ENCODE measurements at regions not wholly inside any gene's neighbourhood (a gene's known extent, or its start where the extent isn't known, plus 50 kb on each side); places are given as distances from the start of the nearest gene placed in this dataset.
A peak's percentile ranks its signal among the peaks of the same experiment; 100 is the strongest.

DNA sequence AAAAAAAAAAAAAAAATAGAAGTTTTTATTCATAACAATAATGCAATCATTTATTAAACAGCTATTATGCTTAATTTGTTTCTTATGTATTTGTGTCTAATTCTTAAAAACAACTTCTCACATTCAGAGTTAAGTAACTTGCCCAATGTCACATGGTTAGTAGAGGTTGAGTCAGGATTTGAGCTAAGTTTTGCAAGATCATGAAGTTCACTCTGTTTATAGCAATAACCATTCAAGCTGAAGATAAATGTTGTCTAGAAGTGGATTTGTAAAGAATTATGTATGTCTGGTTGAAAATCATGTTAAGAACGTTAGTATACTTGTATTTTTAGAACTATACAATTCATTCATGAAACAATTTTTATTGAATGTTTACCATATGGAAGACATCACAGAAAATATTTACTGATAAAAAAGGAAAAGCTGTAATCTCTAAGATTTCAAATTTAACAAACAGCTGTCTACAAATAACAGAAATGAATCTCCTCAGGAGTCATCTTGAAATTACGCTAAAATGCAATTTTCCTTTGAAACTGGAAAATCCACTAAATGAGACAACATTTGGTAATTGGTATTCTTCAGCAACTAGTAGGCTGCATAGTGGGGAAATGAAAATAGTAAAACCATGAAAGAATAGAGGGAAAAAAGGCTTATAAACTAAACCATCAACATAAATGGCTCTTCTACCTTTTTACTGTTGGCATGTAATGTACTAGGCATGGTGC is 70.5 kb upstream of the AHR start:
- Histone ChIP-seq H3K4me3 (ENCODE audit: low read length) (no peak overlapping the region), H3K9me3 (ENCODE audit: control insufficient read depth, low read length) (no peaks in the 10 kb centered on the region), H3K27me3 (replicated peaks; ENCODE audit: control insufficient read depth, insufficient read depth, low read length) (no peaks in the 10 kb centered on the region), H3K36me3 (ENCODE audit: control insufficient read depth, insufficient read depth, low read length, severe bottlenecking) (no peaks in the 10 kb centered on the region), H3K4me1 (ENCODE audit: control insufficient read depth, insufficient read depth, low read length) (peaks cover 37% of the 10 kb centered on the region), H3K9ac (ENCODE audit: low read length) (no peak overlapping the region)
- no peak for DNase-seq (ENCODE audit: low read depth)

GRCh38 chr7:17229228-17229627 is 69.2 kb upstream of the AHR start:
- Histone ChIP-seq H3K9ac (ENCODE audit: low read length) (no peak overlapping the region), H3K4me3 (ENCODE audit: low read length) (no peak overlapping the region), H3K4me1 (ENCODE audit: control insufficient read depth, insufficient read depth, low read length) (peaks cover 45% of the 10 kb centered on the region), H3K36me3 (ENCODE audit: control insufficient read depth, insufficient read depth, low read length, severe bottlenecking) (no peaks in the 10 kb centered on the region), H3K9me3 (ENCODE audit: control insufficient read depth, low read length) (no peaks in the 10 kb centered on the region), H3K27me3 (replicated peaks; ENCODE audit: control insufficient read depth, insufficient read depth, low read length) (no peaks in the 10 kb centered on the region)
- peak; percentile 59 for DNase-seq (ENCODE audit: low read depth)

GRCh38 chr7:17230099-17230807 is 68.2 kb upstream of the AHR start:
- no peaks in the 10 kb centered on the region for H3K27me3 ChIP-seq (replicated peaks; ENCODE audit: control insufficient read depth, insufficient read depth, low read length)
- DNase-seq (ENCODE audit: low read depth) = no peak
- H3K36me3 ChIP-seq (ENCODE audit: control insufficient read depth, insufficient read depth, low read length, severe bottlenecking) = no peaks in the 10 kb centered on the region

DNA sequence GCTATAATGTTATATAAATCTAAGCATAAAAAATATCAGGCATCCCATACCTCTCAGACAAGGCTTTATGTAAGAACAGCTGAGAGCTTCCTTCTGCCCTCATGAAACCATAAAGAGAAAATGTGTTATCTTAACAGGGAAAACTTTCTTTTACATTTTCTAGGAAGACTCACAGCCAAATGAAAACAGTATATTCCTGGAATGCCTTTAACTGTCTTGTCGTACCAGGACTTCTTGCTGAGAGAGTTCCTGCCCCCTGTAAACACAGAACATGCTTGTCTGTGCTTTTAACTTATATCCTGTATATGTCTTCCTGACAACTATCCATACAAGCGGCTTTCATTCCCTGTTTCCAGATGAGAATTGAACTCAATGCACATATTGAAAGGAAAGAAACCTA is 64.8 kb upstream of the AHR start:
- peak overlapping the region; percentile 69 for H3K9ac ChIP-seq (ENCODE audit: low read length)
- peaks cover 48% of the 10 kb centered on the region for H3K4me1 ChIP-seq (ENCODE audit: control insufficient read depth, insufficient read depth, low read length)
- H3K36me3 ChIP-seq (ENCODE audit: control insufficient read depth, insufficient read depth, low read length, severe bottlenecking) = no peaks in the 10 kb centered on the region
- H3K27me3 ChIP-seq (replicated peaks; ENCODE audit: control insufficient read depth, insufficient read depth, low read length) = no peaks in the 10 kb centered on the region
- peak overlapping the region; percentile 42 for H3K4me3 ChIP-seq (ENCODE audit: low read length)
- H3K9me3 ChIP-seq (ENCODE audit: control insufficient read depth, low read length) = no peaks in the 10 kb centered on the region
- no peak for DNase-seq (ENCODE audit: low read depth)

More at GRCh38 chr7:17230099-17230807, 68.2 kb upstream of the AHR start:
- peaks cover 54% of the 10 kb centered on the region for H3K4me1 ChIP-seq (ENCODE audit: control insufficient read depth, insufficient read depth, low read length)
- no peak overlapping the region for H3K4me3 ChIP-seq (ENCODE audit: low read length)
- no peak overlapping the region for H3K9ac ChIP-seq (ENCODE audit: low read length)
- no peaks in the 10 kb centered on the region for H3K9me3 ChIP-seq (ENCODE audit: control insufficient read depth, low read length)

DNA sequence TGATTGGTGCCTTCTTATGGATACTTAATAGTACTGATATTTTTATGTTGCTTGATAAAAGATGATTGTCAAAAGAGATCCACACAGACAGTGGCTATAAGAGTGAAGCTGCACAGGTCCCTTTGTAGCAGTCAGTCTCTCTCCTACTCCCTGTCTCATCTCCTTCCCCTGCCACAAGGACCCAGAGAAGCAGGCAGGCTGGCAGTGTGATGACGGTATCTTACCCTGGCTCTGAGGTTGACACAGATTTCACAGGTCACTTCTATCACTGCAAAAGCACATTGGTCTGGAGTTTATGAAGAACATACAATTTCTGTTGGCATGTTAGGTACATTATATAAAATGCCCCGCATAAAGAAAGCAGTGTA is 64.4 kb upstream of the AHR start:
- peak; percentile 33 for DNase-seq (ENCODE audit: low read depth)
- H3K4me1 ChIP-seq (ENCODE audit: control insufficient read depth, insufficient read depth, low read length) = peaks cover 52% of the 10 kb centered on the region
- H3K9ac ChIP-seq (ENCODE audit: low read length) = peak overlapping the region; percentile 69
- no peaks in the 10 kb centered on the region for H3K27me3 ChIP-seq (replicated peaks; ENCODE audit: control insufficient read depth, insufficient read depth, low read length)
- peak overlapping the region; percentile 42 for H3K4me3 ChIP-seq (ENCODE audit: low read length)
- H3K9me3 ChIP-seq (ENCODE audit: control insufficient read depth, low read length) = no peaks in the 10 kb centered on the region
- H3K36me3 ChIP-seq (ENCODE audit: control insufficient read depth, insufficient read depth, low read length, severe bottlenecking) = no peaks in the 10 kb centered on the region

DNA sequence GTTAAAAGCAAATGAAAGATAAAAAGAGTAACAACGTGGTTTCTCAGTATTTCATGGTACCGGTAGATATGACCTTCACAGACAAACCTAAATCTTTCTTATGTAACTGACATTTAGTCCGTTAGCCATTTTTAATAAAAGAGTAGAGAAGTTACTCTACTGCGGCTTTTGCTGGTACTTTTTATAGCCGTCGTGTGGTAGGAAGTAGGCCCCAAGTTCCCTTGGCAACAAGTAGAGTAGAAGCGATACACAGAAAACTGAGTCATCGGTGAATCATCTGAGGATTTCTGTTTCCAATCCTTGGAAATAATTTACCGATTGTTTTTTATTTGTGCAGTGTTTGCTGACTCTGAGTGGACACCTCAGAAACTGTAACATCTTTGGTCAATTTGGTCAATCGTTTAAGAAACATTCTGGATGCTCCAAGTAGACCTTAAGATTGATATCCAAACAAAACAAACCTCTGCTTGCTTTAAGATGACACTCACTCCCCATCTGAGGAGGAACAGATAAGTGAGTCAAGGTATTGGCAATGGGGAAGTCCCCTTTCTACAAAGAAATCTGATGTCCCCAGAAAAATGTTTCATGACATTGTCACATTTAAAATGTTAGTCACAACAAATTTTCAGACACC is 63.9 kb upstream of the AHR start:
- Histone ChIP-seq H3K27me3 (replicated peaks; ENCODE audit: control insufficient read depth, insufficient read depth, low read length) (no peaks in the 10 kb centered on the region), H3K4me1 (ENCODE audit: control insufficient read depth, insufficient read depth, low read length) (peaks cover 52% of the 10 kb centered on the region), H3K36me3 (ENCODE audit: control insufficient read depth, insufficient read depth, low read length, severe bottlenecking) (no peaks in the 10 kb centered on the region), H3K9ac (ENCODE audit: low read length) (peak overlapping the region; percentile 69), H3K9me3 (ENCODE audit: control insufficient read depth, low read length) (no peaks in the 10 kb centered on the region), H3K4me3 (ENCODE audit: low read length) (peak overlapping the region; percentile 42)
- peak; percentile 95 for DNase-seq (ENCODE audit: low read depth)

DNA sequence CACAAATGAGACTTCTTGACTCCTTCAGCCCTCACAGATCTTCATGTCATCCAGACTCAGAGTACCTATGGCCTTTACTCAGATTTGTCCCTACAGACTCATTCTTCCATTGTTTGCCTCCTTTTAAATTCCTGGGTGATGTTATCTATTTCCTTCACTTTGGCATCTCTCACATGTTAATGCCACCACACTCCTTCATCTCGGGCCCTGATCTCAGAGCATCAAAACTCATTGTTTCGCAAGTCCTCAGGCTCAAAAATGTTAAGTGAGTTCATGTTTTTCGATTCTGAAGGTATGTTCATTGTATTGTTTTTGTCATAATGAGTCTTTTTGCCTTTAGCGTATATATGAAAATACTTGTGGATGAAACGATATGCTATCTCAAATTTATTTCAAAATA is 62.3 kb upstream of the AHR start:
- Histone ChIP-seq H3K27me3 (replicated peaks; ENCODE audit: control insufficient read depth, insufficient read depth, low read length) (no peaks in the 10 kb centered on the region), H3K4me1 (ENCODE audit: control insufficient read depth, insufficient read depth, low read length) (peaks cover 45% of the 10 kb centered on the region), H3K36me3 (ENCODE audit: control insufficient read depth, insufficient read depth, low read length, severe bottlenecking) (no peaks in the 10 kb centered on the region), H3K9me3 (ENCODE audit: control insufficient read depth, low read length) (no peaks in the 10 kb centered on the region), H3K9ac (ENCODE audit: low read length) (no peak overlapping the region), H3K4me3 (ENCODE audit: low read length) (no peak overlapping the region)
- peak; percentile 15 for DNase-seq (ENCODE audit: low read depth)

DNA sequence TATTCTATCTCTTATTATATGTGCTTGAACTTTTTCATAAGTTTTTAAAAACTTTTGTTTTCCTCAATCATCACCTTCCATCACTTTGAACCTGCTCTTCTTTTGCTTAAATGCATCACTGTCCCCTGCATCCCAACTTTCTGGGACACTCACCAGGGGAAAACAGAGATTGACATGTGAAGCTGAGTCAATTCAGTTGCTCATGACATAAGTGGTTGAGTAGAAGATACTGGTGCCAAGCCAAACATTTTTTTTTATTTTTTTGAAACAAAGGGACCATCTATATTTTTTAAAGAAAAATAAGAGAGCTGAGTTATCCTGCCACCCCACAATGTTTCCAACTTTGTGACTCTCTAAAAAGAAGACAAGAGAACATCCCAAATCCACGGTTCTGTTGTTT is 61.8 kb upstream of the AHR start:
- peak; percentile 14 for DNase-seq (ENCODE audit: low read depth)
- Histone ChIP-seq H3K4me3 (ENCODE audit: low read length) (no peak overlapping the region), H3K9ac (ENCODE audit: low read length) (no peak overlapping the region), H3K4me1 (ENCODE audit: control insufficient read depth, insufficient read depth, low read length) (peaks cover 42% of the 10 kb centered on the region), H3K9me3 (ENCODE audit: control insufficient read depth, low read length) (no peaks in the 10 kb centered on the region), H3K36me3 (ENCODE audit: control insufficient read depth, insufficient read depth, low read length, severe bottlenecking) (no peaks in the 10 kb centered on the region), H3K27me3 (replicated peaks; ENCODE audit: control insufficient read depth, insufficient read depth, low read length) (no peaks in the 10 kb centered on the region)

DNA sequence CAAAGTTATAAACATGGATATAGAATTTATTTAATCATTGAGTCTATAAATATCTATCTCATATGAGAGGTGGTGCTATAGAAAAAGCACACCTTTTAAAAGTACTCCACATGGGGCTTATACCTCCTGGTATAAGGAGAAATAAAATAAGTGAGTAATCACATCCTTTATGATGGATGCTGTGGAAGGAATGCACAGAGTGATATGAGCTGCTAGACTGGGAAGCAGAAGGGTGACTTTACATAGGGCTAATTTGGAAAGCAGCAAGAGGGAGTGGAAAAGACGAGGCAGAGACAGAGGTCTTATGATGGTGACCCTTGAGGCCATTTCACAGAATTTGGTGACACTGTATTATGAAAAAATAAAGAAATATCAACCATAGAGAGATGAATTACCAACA is 59.4 kb upstream of the AHR start:
- DNase-seq (ENCODE audit: low read depth) = no peak
- Histone ChIP-seq H3K4me1 (ENCODE audit: control insufficient read depth, insufficient read depth, low read length) (peaks cover 36% of the 10 kb centered on the region), H3K9ac (ENCODE audit: low read length) (no peak overlapping the region), H3K4me3 (ENCODE audit: low read length) (no peak overlapping the region), H3K27me3 (replicated peaks; ENCODE audit: control insufficient read depth, insufficient read depth, low read length) (no peaks in the 10 kb centered on the region), H3K36me3 (ENCODE audit: control insufficient read depth, insufficient read depth, low read length, severe bottlenecking) (no peaks in the 10 kb centered on the region), H3K9me3 (ENCODE audit: control insufficient read depth, low read length) (no peaks in the 10 kb centered on the region)

DNA sequence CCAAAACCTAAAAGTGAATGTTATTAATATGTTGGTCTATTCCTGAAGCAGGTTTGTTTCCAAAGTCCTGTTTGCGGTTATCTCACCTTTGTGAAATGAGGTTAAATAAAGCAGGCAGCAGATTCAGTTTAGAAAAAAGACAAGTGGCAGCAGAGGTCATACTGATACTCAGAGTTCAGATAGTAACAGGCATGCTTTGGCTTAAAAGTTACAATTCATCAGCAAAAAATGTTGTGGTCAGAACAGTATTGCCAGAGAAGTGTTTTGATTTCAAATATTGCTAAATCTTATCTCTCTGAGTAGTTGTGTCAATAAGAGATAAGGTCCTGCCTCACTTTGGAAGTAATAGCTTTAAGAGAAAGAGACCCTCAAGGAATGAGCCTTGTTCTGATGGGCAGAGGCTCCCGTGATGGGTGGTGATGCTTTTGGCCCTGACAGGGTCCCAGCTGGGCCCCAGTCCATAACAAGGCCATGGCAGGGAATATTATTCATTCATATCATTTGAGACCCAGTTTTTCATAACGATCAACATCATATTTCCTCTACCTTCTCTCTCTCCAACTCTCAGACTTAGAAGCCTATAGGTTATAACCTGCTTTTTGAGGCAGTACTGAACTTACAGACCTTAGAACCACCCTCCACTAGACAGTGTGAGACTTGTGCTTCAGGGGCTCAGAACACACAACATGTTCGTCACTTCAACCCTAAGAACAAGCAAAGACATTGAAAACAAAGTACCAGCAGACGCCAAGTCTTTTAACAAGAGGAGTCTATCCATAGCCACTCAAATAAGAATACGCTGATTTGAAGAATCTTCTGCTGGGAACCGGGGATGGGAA is 58.5 kb upstream of the AHR start:
- Histone ChIP-seq H3K9me3 (ENCODE audit: control insufficient read depth, low read length) (no peaks in the 10 kb centered on the region), H3K36me3 (ENCODE audit: control insufficient read depth, insufficient read depth, low read length, severe bottlenecking) (no peaks in the 10 kb centered on the region), H3K4me1 (ENCODE audit: control insufficient read depth, insufficient read depth, low read length) (peaks cover 28% of the 10 kb centered on the region), H3K4me3 (ENCODE audit: low read length) (peak overlapping the region; percentile 6), H3K27me3 (replicated peaks; ENCODE audit: control insufficient read depth, insufficient read depth, low read length) (no peaks in the 10 kb centered on the region), H3K9ac (ENCODE audit: low read length) (no peak overlapping the region)
- DNase-seq (ENCODE audit: low read depth) = peak; percentile 59

- H3K4me3 ChIP-seq (ENCODE audit: low read length) = no peak overlapping the region
- no peaks in the 10 kb centered on the region for H3K36me3 ChIP-seq (ENCODE audit: control insufficient read depth, insufficient read depth, low read length, severe bottlenecking)
- no peak overlapping the region for H3K9ac ChIP-seq (ENCODE audit: low read length)
- H3K27me3 ChIP-seq (replicated peaks; ENCODE audit: control insufficient read depth, insufficient read depth, low read length) = no peaks in the 10 kb centered on the region
- peaks cover 25% of the 10 kb centered on the region for H3K4me1 ChIP-seq (ENCODE audit: control insufficient read depth, insufficient read depth, low read length)
- no peak for DNase-seq (ENCODE audit: low read depth)
- no peaks in the 10 kb centered on the region for H3K9me3 ChIP-seq (ENCODE audit: control insufficient read depth, low read length)
Observed at GRCh38 chr7:17242504-17242903, 55.9 kb upstream of the AHR start.

All from adipocyte (in vitro differentiated cells).